ENCODE measurements at regions not wholly inside any gene's neighbourhood (a gene's known extent, or its start where the extent isn't known, plus 50 kb on each side); places are given as distances from the start of the nearest gene placed in this dataset.

- TF ChIP-seq SMC3 (IDR thresholded peaks at IDR 0.05; ENCODE audit: low read depth, low read length) (no peak), CTCF (IDR thresholded peaks at IDR 0.05) (no peak), USF2 (IDR thresholded peaks at IDR 0.05; ENCODE audit: borderline replicate concordance, low read depth, low read length) (no peak), RCOR1 (IDR thresholded peaks at IDR 0.05; ENCODE audit: low read length) (no peak), RXRA (IDR thresholded peaks at IDR 0.05; ENCODE audit: borderline replicate concordance, low read depth) (no peak), PBX3 (IDR thresholded peaks at IDR 0.05) (no peak), EZH2phosphoT487 (IDR thresholded peaks at IDR 0.05; ENCODE audit: borderline replicate concordance, low read depth) (no peak), MXI1 (IDR thresholded peaks at IDR 0.05; ENCODE audit: low read depth, low read length) (no peak), MEF2A (IDR thresholded peaks at IDR 0.05; ENCODE audit: borderline replicate concordance, low read depth) (no peak), RFX5 (IDR thresholded peaks at IDR 0.05; ENCODE audit: low read length) (no peak)
These were observed 92.4 kb upstream of the PGBD5 start for GRCh38 chr1:230518511-230518910.
